ENCODE measurements at regions not wholly inside any gene's neighbourhood (a gene's known extent, or its start where the extent isn't known, plus 50 kb on each side); places are given as distances from the start of the nearest gene placed in this dataset.

DNA sequence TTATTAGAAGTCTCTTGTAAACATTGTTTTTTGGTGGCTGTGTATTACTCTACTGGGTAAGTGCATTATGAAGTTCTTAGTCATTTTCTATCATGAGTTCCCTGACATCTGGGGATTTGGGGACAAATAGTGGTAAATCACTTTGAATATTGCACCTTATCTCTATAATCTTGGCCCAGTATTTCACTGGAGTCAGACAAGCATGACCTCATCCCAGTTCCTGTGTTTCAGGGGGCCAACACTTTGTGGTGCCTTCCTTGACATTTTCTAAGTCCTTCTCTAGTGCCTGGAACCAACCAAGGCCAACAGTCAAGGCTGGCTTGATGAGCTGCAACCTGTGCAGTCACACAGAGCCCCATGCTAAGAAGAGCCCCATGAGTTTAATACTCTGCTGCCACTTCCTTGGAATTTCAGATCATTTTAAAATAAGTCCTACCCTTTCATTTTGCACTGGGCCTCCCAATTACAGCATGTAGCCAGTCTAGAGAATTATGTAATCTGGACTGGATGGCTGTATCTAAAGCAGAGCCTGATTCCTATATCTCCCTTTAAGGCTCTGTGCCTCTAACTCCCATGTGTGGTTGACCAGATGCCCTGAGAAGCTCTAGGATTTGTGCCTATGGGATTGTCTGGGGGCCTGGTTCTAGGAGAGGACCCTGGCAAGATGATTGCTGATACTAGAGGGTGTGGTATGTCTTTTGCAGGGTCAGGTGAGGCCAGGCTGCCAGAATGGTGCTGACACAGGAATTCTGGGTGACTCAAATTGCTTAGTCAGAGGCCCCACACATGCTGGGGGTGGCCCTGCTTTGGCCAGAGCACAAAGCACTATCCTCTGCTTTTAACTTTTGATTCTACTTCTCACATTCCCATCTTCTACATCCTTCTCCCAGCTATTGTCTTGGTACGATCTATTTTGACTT lies 319.6 kb upstream of the TBC1D5 start:
- WGBS (ENCODE audit: insufficient coverage): 100% methylated on average over 1 of the region's 1 CpG
- TF ChIP-seq EZH2 (IDR thresholded peaks at IDR 0.05; ENCODE audit: borderline replicate concordance, insufficient read depth, low read depth, low read length, poor library complexity, severe bottlenecking): no peak
- TF ChIP-seq, protein P1, sequence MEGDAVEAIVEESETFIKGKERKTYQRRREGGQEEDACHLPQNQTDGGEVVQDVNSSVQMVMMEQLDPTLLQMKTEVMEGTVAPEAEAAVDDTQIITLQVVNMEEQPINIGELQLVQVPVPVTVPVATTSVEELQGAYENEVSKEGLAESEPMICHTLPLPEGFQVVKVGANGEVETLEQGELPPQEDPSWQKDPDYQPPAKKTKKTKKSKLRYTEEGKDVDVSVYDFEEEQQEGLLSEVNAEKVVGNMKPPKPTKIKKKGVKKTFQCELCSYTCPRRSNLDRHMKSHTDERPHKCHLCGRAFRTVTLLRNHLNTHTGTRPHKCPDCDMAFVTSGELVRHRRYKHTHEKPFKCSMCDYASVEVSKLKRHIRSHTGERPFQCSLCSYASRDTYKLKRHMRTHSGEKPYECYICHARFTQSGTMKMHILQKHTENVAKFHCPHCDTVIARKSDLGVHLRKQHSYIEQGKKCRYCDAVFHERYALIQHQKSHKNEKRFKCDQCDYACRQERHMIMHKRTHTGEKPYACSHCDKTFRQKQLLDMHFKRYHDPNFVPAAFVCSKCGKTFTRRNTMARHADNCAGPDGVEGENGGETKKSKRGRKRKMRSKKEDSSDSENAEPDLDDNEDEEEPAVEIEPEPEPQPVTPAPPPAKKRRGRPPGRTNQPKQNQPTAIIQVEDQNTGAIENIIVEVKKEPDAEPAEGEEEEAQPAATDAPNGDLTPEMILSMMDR (IDR thresholded peaks at IDR 0.05): no peak
- no peak for ATAC-seq (ENCODE audit: low read depth)
- Histone ChIP-seq H3K4me2 (replicated peaks; ENCODE audit: low read depth, low read length, poor library complexity, severe bottlenecking) (no peak overlapping the region), H3K4me3 (ENCODE audit: control extremely low read depth in 1 of 5, extremely low read depth in 1 of 5, insufficient read depth in 1 of 5, low read depth in 2 of 5, low read length in 4 of 5) (no peak overlapping the region), H3K36me3 (replicated peaks in 1 of 2; ENCODE audit: control extremely low read depth in 1 of 2, control insufficient read depth in 1 of 2, extremely low read depth in 1 of 2, insufficient read depth in 2 of 2, low read length in 1 of 2) (no peaks in the 10 kb centered on the region), H2AFZ (ENCODE audit: insufficient read depth, low read depth, low read length, poor library complexity, severe bottlenecking) (no peak overlapping the region), H3K9ac (ENCODE audit: low read length) (no peak overlapping the region), H3K27me3 (replicated peaks in 1 of 4; ENCODE audit: control extremely low read depth in 1 of 4, control insufficient read depth in 3 of 4, insufficient read depth in 4 of 4, low read length in 3 of 4) (no peaks in the 10 kb centered on the region), H3K9me3 (ENCODE audit: control extremely low read depth in 1 of 3, control insufficient read depth in 2 of 3, insufficient read depth in 1 of 3, low read length in 2 of 3) (no peaks in the 10 kb centered on the region), H3K79me2 (ENCODE audit: control insufficient read depth, insufficient read depth, low read length) (no peaks in the 10 kb centered on the region), H3K27ac (ENCODE audit: low read length in 2 of 2) (no peak overlapping the region), H4K20me1 (ENCODE audit: control insufficient read depth, insufficient read depth, low read length, poor library complexity, severe bottlenecking) (no peaks in the 10 kb centered on the region), H3K4me1 (ENCODE audit: control insufficient read depth in 2 of 2, insufficient read depth in 2 of 2, low read length in 2 of 2) (no peaks in the 10 kb centered on the region)
- no peak overlapping the region for H3K4me3 Mint-ChIP-seq
- intact Hi-C loops (cut with micrococcal nuclease): no loop called here
- no peak overlapping the region for H3K27ac Mint-ChIP-seq
- ChIA-PET CTCF (no interaction called here), POLR2A (no interaction called here)
- H3K9me3 Mint-ChIP-seq (ENCODE audit: insufficient read depth): no peaks in the 10 kb centered on the region
- no peak for DNase-seq
- no peaks in the 10 kb centered on the region for H3K4me1 Mint-ChIP-seq
- peaks cover 5% of the 10 kb centered on the region for H3K27me3 Mint-ChIP-seq

DNA sequence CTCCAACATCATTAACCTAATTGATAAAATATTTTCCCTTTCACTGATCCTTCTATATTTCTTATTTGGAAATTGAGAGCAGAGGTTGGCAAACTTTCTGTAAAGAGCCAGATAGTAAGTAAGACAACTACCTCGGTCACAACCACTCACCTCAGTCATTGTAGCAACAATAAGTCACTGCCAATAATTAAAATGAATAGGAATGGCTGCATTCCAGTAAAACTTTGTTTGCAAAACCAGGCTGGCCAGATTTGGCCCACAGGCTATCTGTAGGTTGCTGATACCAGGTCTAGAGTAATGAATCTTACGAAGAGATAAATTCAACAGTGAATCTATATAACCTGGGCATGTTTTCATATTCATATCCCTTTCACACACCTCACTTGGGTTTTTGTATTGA lies 316.2 kb upstream of the TBC1D5 start:
- Histone ChIP-seq H3K27me3 (replicated peaks in 1 of 4; ENCODE audit: control extremely low read depth in 1 of 4, control insufficient read depth in 3 of 4, insufficient read depth in 4 of 4, low read length in 3 of 4) (no peaks in the 10 kb centered on the region), H3K9ac (ENCODE audit: low read length) (no peak overlapping the region), H3K79me2 (ENCODE audit: control insufficient read depth, insufficient read depth, low read length) (no peaks in the 10 kb centered on the region), H4K20me1 (ENCODE audit: control insufficient read depth, insufficient read depth, low read length, poor library complexity, severe bottlenecking) (no peaks in the 10 kb centered on the region), H3K4me2 (replicated peaks; ENCODE audit: low read depth, low read length, poor library complexity, severe bottlenecking) (no peak overlapping the region), H3K4me3 (ENCODE audit: control extremely low read depth in 1 of 5, extremely low read depth in 1 of 5, insufficient read depth in 1 of 5, low read depth in 2 of 5, low read length in 4 of 5) (no peak overlapping the region), H3K36me3 (replicated peaks in 1 of 2; ENCODE audit: control extremely low read depth in 1 of 2, control insufficient read depth in 1 of 2, extremely low read depth in 1 of 2, insufficient read depth in 2 of 2, low read length in 1 of 2) (no peaks in the 10 kb centered on the region), H3K9me3 (ENCODE audit: control extremely low read depth in 1 of 3, control insufficient read depth in 2 of 3, insufficient read depth in 1 of 3, low read length in 2 of 3) (peaks cover 0 to 3% (median 0%) of the 10 kb centered on the region in 3 donors), H2AFZ (ENCODE audit: insufficient read depth, low read depth, low read length, poor library complexity, severe bottlenecking) (no peak overlapping the region), H3K27ac (ENCODE audit: low read length in 2 of 2) (no peak overlapping the region), H3K4me1 (ENCODE audit: control insufficient read depth in 2 of 2, insufficient read depth in 2 of 2, low read length in 2 of 2) (no peaks in the 10 kb centered on the region)
- peaks cover 7% of the 10 kb centered on the region for H3K27me3 Mint-ChIP-seq
- H3K9me3 Mint-ChIP-seq (ENCODE audit: insufficient read depth): no peaks in the 10 kb centered on the region
- intact Hi-C loops (cut with micrococcal nuclease): no loop called here
- WGBS (ENCODE audit: insufficient coverage): 100% methylated on average over 1 of the region's 2 CpGs
- CTCF ChIA-PET: no interaction called here
- no peak for TF ChIP-seq EZH2 (IDR thresholded peaks at IDR 0.05; ENCODE audit: borderline replicate concordance, insufficient read depth, low read depth, low read length, poor library complexity, severe bottlenecking)
- TF ChIP-seq, protein P1 (IDR thresholded peaks at IDR 0.05): no peak
- H3K4me3 Mint-ChIP-seq: no peak overlapping the region
- H3K27ac Mint-ChIP-seq: no peak overlapping the region
- POLR2A ChIA-PET: no interaction called here
- ATAC-seq (ENCODE audit: low read depth) (no peak), DNase-seq (no peak)
- no peaks in the 10 kb centered on the region for H3K4me1 Mint-ChIP-seq

Data from B cell (primary cell).